SK-N-MC (cell line): ENCODE measurements at regions not wholly inside any gene's neighbourhood (a gene's known extent, or its start where the extent isn't known, plus 50 kb on each side); places are given as distances from the start of the nearest gene placed in this dataset.

ENCODE experiments used
- DNase-seq: peaks from one replicate; pipeline ENCODE4 v3.0.0-alpha.2; 2011; ENCODE audit warnings: low read depth, low spot score
- H3K27ac ChIP-seq: fragments of 200-600 bp; sonication (generic); 2 replicates; pipeline ENCODE4 v1.5.1; 2016; ENCODE audit warnings: mixed run types
- H3K36me3 ChIP-seq: fragments of 200-600 bp; sonication (generic); 2 replicates; pipeline ENCODE4 v1.6.1; 2017; ENCODE audit warnings: antibody characterized with exemption, low read length, mixed read lengths; ENCODE audit not compliant: insufficient read depth
- H3K4me3 ChIP-seq: fragments of 200-600 bp; sonication (generic); 2 replicates; pipeline ENCODE4 v1.5.1; 2016
- H3K9ac ChIP-seq: fragments of 200-600 bp; sonication (generic); 2 replicates; pipeline ENCODE4 v1.8.0; 2017; ENCODE audit warnings: mixed run types, mixed read lengths; ENCODE audit not compliant: insufficient read length
- H3K9me3 ChIP-seq: fragments of 200-600 bp; sonication (generic); 2 replicates; pipeline ENCODE4 v1.6.1; 2017; ENCODE audit warnings: low read depth, mild to moderate bottlenecking, antibody characterized with exemption, low read length, moderate library complexity, mixed read lengths
- EZH2 ChIP-seq: fragments of 200-600 bp; sonication (generic); IDR thresholded peaks from one replicate; pipeline ENCODE4 v1.6.1; 2017; ENCODE audit warnings: antibody characterized with exemption
- FOXP2 ChIP-seq: optimal IDR thresholded peaks from 2 replicates; pipeline ENCODE3; 2011; ENCODE audit warnings: mild to moderate bottlenecking, moderate library complexity; ENCODE audit not compliant: insufficient read depth; ENCODE audit errors: extremely low read length, control extremely low read depth
- POLR2AphosphoS5 ChIP-seq: IDR thresholded peaks from 2 replicates; pipeline ENCODE4 v1.6.1; 2012; ENCODE audit warnings: mild to moderate bottlenecking, low read depth, low read length, borderline replicate concordance

- TF ChIP-seq POLR2AphosphoS5 (no peak), EZH2 (no peak), FOXP2 (no peak)
These were observed 63.7 kb upstream of the TPRG1 start for GRCh38 chr3:189108067-189108466.

GRCh38 chr3:189108735-189109134 is 63.0 kb upstream of the TPRG1 start:
- Histone ChIP-seq H3K9me3 (no peaks in the 10 kb centered on the region), H3K36me3 (no peaks in the 10 kb centered on the region), H3K27ac (peak overlapping the region; percentile 44; the same call in 1 of the 2 replicates), H3K4me3 (peak overlapping the region; percentile 22), H3K9ac (peak overlapping the region; percentile 30)
- TF ChIP-seq FOXP2 = no peak
- TF ChIP-seq POLR2AphosphoS5 = no peak
- TF ChIP-seq EZH2 = no peak
- DNase-seq = no peak

More at GRCh38 chr3:189108067-189108466, 63.7 kb upstream of the TPRG1 start:
- no peak for DNase-seq
- Histone ChIP-seq H3K9ac (peak overlapping the region; percentile 30), H3K36me3 (no peaks in the 10 kb centered on the region), H3K27ac (peak overlapping the region; percentile 44), H3K9me3 (no peaks in the 10 kb centered on the region), H3K4me3 (peak overlapping the region; percentile 22)

- H3K9me3 ChIP-seq = no peaks in the 10 kb centered on the region
- TF ChIP-seq FOXP2 (no peak), EZH2 (no peak), POLR2AphosphoS5 (no peak)
- peak overlapping the region; percentile 22 for H3K4me3 ChIP-seq
- no peaks in the 10 kb centered on the region for H3K36me3 ChIP-seq
- peak overlapping the region; percentile 44; the same call in 1 of the 2 replicates for H3K27ac ChIP-seq
- peak overlapping the region; percentile 30 for H3K9ac ChIP-seq
- no peak for DNase-seq
These were observed 62.6 kb upstream of the TPRG1 start for GRCh38 chr3:189109145-189109544.

- TF ChIP-seq FOXP2 (no peak), EZH2 (no peak), POLR2AphosphoS5 (no peak)
- Histone ChIP-seq H3K4me3 (no peak overlapping the region), H3K9ac (no peak overlapping the region), H3K36me3 (no peaks in the 10 kb centered on the region), H3K27ac (no peak overlapping the region), H3K9me3 (peaks cover 4% of the 10 kb centered on the region; the same call in 1 of the 2 replicates)
- no peak for DNase-seq
These were observed 54.7 kb upstream of the TPRG1 start for GRCh38 chr3:189117087-189117486.

- no peak overlapping the region for H3K27ac ChIP-seq
- no peak for DNase-seq
- no peak for TF ChIP-seq FOXP2
- H3K4me3 ChIP-seq = no peak overlapping the region
- no peak overlapping the region for H3K9ac ChIP-seq
- H3K36me3 ChIP-seq = no peaks in the 10 kb centered on the region
- H3K9me3 ChIP-seq = peaks cover 4% of the 10 kb centered on the region; the same call in 1 of the 2 replicates
These were observed 52.9 kb upstream of the TPRG1 start for GRCh38 chr3:189118896-189119295.

GRCh38 chr3:189119950-189120349 is 51.8 kb upstream of the TPRG1 start:
- DNase-seq = no peak
- no peak for TF ChIP-seq POLR2AphosphoS5
- H3K4me3 ChIP-seq = no peak overlapping the region

GRCh38 chr3:189121092-189121491 is 50.7 kb upstream of the TPRG1 start:
- Histone ChIP-seq H3K9ac (no peak overlapping the region), H3K36me3 (no peaks in the 10 kb centered on the region), H3K4me3 (no peak overlapping the region), H3K27ac (no peak overlapping the region), H3K9me3 (peaks cover 4% of the 10 kb centered on the region; the same call in 1 of the 2 replicates)
- no peak for DNase-seq
- TF ChIP-seq FOXP2 (no peak), POLR2AphosphoS5 (no peak), EZH2 (no peak)

More at GRCh38 chr3:189119950-189120349, 51.8 kb upstream of the TPRG1 start:
- Histone ChIP-seq H3K9me3 (peaks cover 4% of the 10 kb centered on the region; the same call in 1 of the 2 replicates), H3K36me3 (no peaks in the 10 kb centered on the region), H3K9ac (no peak overlapping the region), H3K27ac (no peak overlapping the region)
